H9 (cell line): ENCODE measurements at regions not wholly inside any gene's neighbourhood (a gene's known extent, or its start where the extent isn't known, plus 50 kb on each side); places are given as distances from the start of the nearest gene placed in this dataset.

ENCODE experiments used
- DNase-seq: peaks from one replicate; pipeline ENCODE4 v3.0.0-alpha.2; 2017
- H2AFZ ChIP-seq: one replicate; pipeline ENCODE4 v1.6.1; 2013; ENCODE audit warnings: mild to moderate bottlenecking, low read length, control low read depth, moderate library complexity
- H2AK5ac ChIP-seq: 2 replicates; pipeline ENCODE4 v1.6.1; 2013; ENCODE audit warnings: low read length, control low read depth, mixed read lengths; ENCODE audit not compliant: insufficient read length
- H2BK120ac ChIP-seq: one replicate; pipeline ENCODE4 v1.6.1; 2013; ENCODE audit warnings: low read depth, mild to moderate bottlenecking, low read length, control low read depth, inconsistent platforms; ENCODE audit not compliant: poor library complexity, severe bottlenecking
- H2BK12ac ChIP-seq: 2 replicates; pipeline ENCODE4 v1.6.1; 2013; ENCODE audit warnings: low read length, control low read depth, mixed read lengths, low read depth; ENCODE audit not compliant: insufficient read length
- H2BK15ac ChIP-seq: 2 replicates; pipeline ENCODE4 v1.6.1; 2013; ENCODE audit warnings: low read depth, low read length, control low read depth
- H2BK20ac ChIP-seq: one replicate; pipeline ENCODE4 v1.6.1; 2013; ENCODE audit warnings: low read depth, mild to moderate bottlenecking, low read length, control low read depth, inconsistent platforms; ENCODE audit not compliant: poor library complexity, severe bottlenecking
- H2BK5ac ChIP-seq: 2 replicates; pipeline ENCODE4 v1.6.1; 2013; ENCODE audit warnings: low read length, control low read depth, mixed read lengths; ENCODE audit not compliant: insufficient read length
- H3K14ac ChIP-seq: 2 replicates; pipeline ENCODE4 v1.6.1; 2013; ENCODE audit warnings: low read length, control low read depth; ENCODE audit not compliant: insufficient read depth
- H3K18ac ChIP-seq: 2 replicates; pipeline ENCODE4 v1.6.1; 2013; ENCODE audit warnings: low read depth, mild to moderate bottlenecking, mixed read lengths, low read length, control low read depth; ENCODE audit not compliant: insufficient read length
- H3K23ac ChIP-seq: 2 replicates; pipeline ENCODE4 v1.6.1; 2013; ENCODE audit warnings: low read length, control low read depth, mixed read lengths, low read depth; ENCODE audit not compliant: insufficient read length
- H3K23me2 ChIP-seq: 2 replicates; pipeline ENCODE4 v1.6.1; 2013; ENCODE audit warnings: low read depth, mild to moderate bottlenecking, mixed read lengths, low read length, control low read depth; ENCODE audit not compliant: insufficient read length, poor library complexity, severe bottlenecking
- H3K27ac ChIP-seq: 2 replicates; pipeline ENCODE4 v1.5.1; 2013; ENCODE audit warnings: low read length, control low read depth, mixed read lengths, low read depth; ENCODE audit not compliant: insufficient read length
- H3K27me3 ChIP-seq: 2 replicates; pipeline ENCODE4 v1.6.1; 2013; ENCODE audit warnings: low read length, control low read depth, inconsistent platforms; ENCODE audit not compliant: insufficient read depth
- H3K4ac ChIP-seq: 2 replicates; pipeline ENCODE4 v1.6.1; 2013; ENCODE audit warnings: low read depth, mild to moderate bottlenecking, control low read depth, inconsistent platforms, low read length, moderate library complexity
- H3K4me1 ChIP-seq: 2 replicates; pipeline ENCODE4 v1.6.1; 2013; ENCODE audit warnings: low read length, control low read depth, inconsistent platforms; ENCODE audit not compliant: insufficient read depth
- H3K4me2 ChIP-seq: 2 replicates; pipeline ENCODE4 v1.6.1; 2013; ENCODE audit warnings: low read length, control low read depth, mixed read lengths; ENCODE audit not compliant: insufficient read length, insufficient read depth
- H3K56ac ChIP-seq: 2 replicates; pipeline ENCODE4 v1.6.1; 2013; ENCODE audit warnings: low read depth, mild to moderate bottlenecking, mixed read lengths, low read length, control low read depth; ENCODE audit not compliant: insufficient read length
- H3K79me1 ChIP-seq: 2 replicates; pipeline ENCODE4 v1.6.1; 2013; ENCODE audit warnings: low read depth, mild to moderate bottlenecking, moderate library complexity, low read length, control low read depth, inconsistent platforms; ENCODE audit not compliant: insufficient read depth, poor library complexity, severe bottlenecking
- H3K79me2 ChIP-seq: 2 replicates; pipeline ENCODE4 v1.6.1; 2013; ENCODE audit warnings: low read length, control low read depth, inconsistent platforms; ENCODE audit not compliant: insufficient read depth
- H3K9ac ChIP-seq: 2 replicates; pipeline ENCODE4 v1.6.1; 2013; ENCODE audit warnings: low read length, control low read depth, mixed read lengths; ENCODE audit not compliant: insufficient read length; ENCODE audit errors: extremely low read depth
- H3K9me3 ChIP-seq: one replicate; pipeline ENCODE4 v1.6.1; 2013; ENCODE audit warnings: low read depth, low read length, inconsistent platforms; ENCODE audit not compliant: control insufficient read depth
- H3T11ph ChIP-seq: one replicate; pipeline ENCODE4 v1.6.1; 2013; ENCODE audit warnings: mild to moderate bottlenecking, low read length, control low read depth, inconsistent platforms
- H4K20me1 ChIP-seq: one replicate; pipeline ENCODE4 v1.6.1; 2013; ENCODE audit not compliant: control insufficient read depth, insufficient read length, insufficient read depth
- H4K5ac ChIP-seq: 2 replicates; pipeline ENCODE4 v1.6.1; 2013; ENCODE audit warnings: low read depth, mild to moderate bottlenecking, mixed read lengths, low read length, control low read depth; ENCODE audit not compliant: insufficient read length
- H4K8ac ChIP-seq: replicated peaks from 2 replicates; pipeline ENCODE4 v1.6.1; 2013; ENCODE audit warnings: low read length, control low read depth, mixed read lengths, low read depth; ENCODE audit not compliant: insufficient read length
- H4K91ac ChIP-seq: 2 replicates; pipeline ENCODE4 v1.6.1; 2013; ENCODE audit warnings: low read depth, mild to moderate bottlenecking, moderate library complexity, mixed read lengths, low read length, control low read depth; ENCODE audit not compliant: insufficient read length
- H3K27ac Mint-ChIP-seq, 3 experiments: 2 replicates in 2 of 3; 3 replicates in 1 of 3; pipeline ENCODE4 v1.8.0; 2020 to 2021; ENCODE audit warnings: mixed read lengths in 3 of 3, mild to moderate bottlenecking in 1 of 3, moderate library complexity in 1 of 3
- H3K27me3 Mint-ChIP-seq: 2 replicates; pipeline ENCODE4 v1.8.0; 2021; ENCODE audit warnings: low read depth, mild to moderate bottlenecking, moderate library complexity, mixed read lengths
- H3K36me3 Mint-ChIP-seq, 3 experiments: 2 replicates in 2 of 3; 3 replicates in 1 of 3; pipeline ENCODE4 v1.8.0; 2020 to 2021; ENCODE audit warnings: low read depth in 3 of 3, mixed read lengths in 3 of 3; ENCODE audit not compliant: insufficient read depth in 1 of 3
- H3K4me1 Mint-ChIP-seq, 2 experiments: 2 replicates each; pipeline ENCODE4 v1.8.0; 2020; ENCODE audit warnings: mixed read lengths in 2 of 2
- H3K4me3 Mint-ChIP-seq, 2 experiments: 2 replicates in 1 of 2; 3 replicates in 1 of 2; pipeline ENCODE4 v1.8.0; 2020 to 2021; ENCODE audit warnings: mild to moderate bottlenecking in 2 of 2, mixed read lengths in 2 of 2, moderate library complexity in 1 of 2
- H3K9me3 Mint-ChIP-seq, 2 experiments: 2 replicates in 1 of 2; 3 replicates in 1 of 2; pipeline ENCODE4 v1.8.0; 2020; ENCODE audit warnings: mild to moderate bottlenecking in 2 of 2, mixed read lengths in 2 of 2, moderate library complexity in 1 of 2
- WGBS: extraction: QIAGEN DNeasy Blood & Tissue Kit; methylation state at CpG from one replicate; pipeline ENCODE4 v1.1.7; 2013; ENCODE audit warnings: missing lambda C conversion rate, low lambda C conversion rate, mixed read lengths; ENCODE audit not compliant: insufficient read length; ENCODE audit errors: extremely low coverage; 5-methylcytosine and 5-hydroxymethylcytosine counted together
- TF ChIP-seq, protein P1 (sequence below): fragments of 200-600 bp; sonication (generic); conservative IDR thresholded peaks from 3 replicates; pipeline ENCODE4 v1.8.0; 2021; ENCODE audit warnings: antibody characterized with exemption, mild to moderate bottlenecking

DNA sequence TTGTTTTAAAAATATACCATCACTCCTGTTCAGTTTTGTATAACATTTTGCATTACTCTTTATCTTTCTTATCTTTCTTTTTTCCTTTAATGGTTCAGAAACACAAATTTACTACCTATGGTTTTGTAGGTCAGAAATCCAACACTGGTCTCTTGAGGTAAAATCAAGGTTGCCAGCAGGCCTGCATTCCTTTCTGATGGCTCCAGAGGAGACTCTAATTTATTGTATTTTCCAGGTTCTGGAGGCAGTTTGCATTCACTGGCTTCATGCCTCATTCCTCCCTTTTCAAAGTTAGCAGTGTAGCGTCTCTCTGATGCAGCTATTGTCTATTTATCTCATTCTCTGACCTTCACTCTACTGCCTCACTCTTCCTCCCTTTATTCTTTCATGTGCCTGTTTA, 767.4 kb downstream of the SLITRK6 start:
- no peak overlapping the region for H3K9ac ChIP-seq
- no peaks in the 10 kb centered on the region for H3K79me2 ChIP-seq
- Mint-ChIP-seq H3K27me3 (no peaks in the 10 kb centered on the region), H3K4me1 (no peaks in the 10 kb centered on the region), H3K9me3 (peaks cover 11% of the 10 kb centered on the region in 2 experiments), H3K4me3 (no peak overlapping the region), H3K27ac (no peak overlapping the region), H3K36me3 (peaks cover 6 to 15% (median 6%) of the 10 kb centered on the region in 3 experiments; a peak in 6 of 7 replicates)
- no peak overlapping the region for H2AFZ ChIP-seq
- H3K79me1 ChIP-seq = no peaks in the 10 kb centered on the region
- no peak overlapping the region for H2BK15ac ChIP-seq
- no peak overlapping the region for H3K18ac ChIP-seq
- no peak overlapping the region for H2BK5ac ChIP-seq
- no peak overlapping the region for H2BK20ac ChIP-seq
- H3K14ac ChIP-seq = no peak overlapping the region
- TF ChIP-seq, protein P1, sequence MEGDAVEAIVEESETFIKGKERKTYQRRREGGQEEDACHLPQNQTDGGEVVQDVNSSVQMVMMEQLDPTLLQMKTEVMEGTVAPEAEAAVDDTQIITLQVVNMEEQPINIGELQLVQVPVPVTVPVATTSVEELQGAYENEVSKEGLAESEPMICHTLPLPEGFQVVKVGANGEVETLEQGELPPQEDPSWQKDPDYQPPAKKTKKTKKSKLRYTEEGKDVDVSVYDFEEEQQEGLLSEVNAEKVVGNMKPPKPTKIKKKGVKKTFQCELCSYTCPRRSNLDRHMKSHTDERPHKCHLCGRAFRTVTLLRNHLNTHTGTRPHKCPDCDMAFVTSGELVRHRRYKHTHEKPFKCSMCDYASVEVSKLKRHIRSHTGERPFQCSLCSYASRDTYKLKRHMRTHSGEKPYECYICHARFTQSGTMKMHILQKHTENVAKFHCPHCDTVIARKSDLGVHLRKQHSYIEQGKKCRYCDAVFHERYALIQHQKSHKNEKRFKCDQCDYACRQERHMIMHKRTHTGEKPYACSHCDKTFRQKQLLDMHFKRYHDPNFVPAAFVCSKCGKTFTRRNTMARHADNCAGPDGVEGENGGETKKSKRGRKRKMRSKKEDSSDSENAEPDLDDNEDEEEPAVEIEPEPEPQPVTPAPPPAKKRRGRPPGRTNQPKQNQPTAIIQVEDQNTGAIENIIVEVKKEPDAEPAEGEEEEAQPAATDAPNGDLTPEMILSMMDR = no peak
- no peak overlapping the region for H4K5ac ChIP-seq
- WGBS = no CpG with 5 or more reads among the region's 1 CpG
- H3T11ph ChIP-seq = no peak overlapping the region
- no peak overlapping the region for H4K91ac ChIP-seq
- DNase-seq = no peak
- no peak overlapping the region for H3K4me2 ChIP-seq
- no peaks in the 10 kb centered on the region for H3K23me2 ChIP-seq
- peaks cover 12% of the 10 kb centered on the region for H3K9me3 ChIP-seq
- H2AK5ac ChIP-seq = no peak overlapping the region
- no peak overlapping the region for H4K8ac ChIP-seq
- no peak overlapping the region for H3K27ac ChIP-seq
- H2BK12ac ChIP-seq = no peak overlapping the region
- no peak overlapping the region for H2BK120ac ChIP-seq
- no peak overlapping the region for H3K4ac ChIP-seq
- H3K4me1 ChIP-seq = no peaks in the 10 kb centered on the region
- no peaks in the 10 kb centered on the region for H4K20me1 ChIP-seq
- no peaks in the 10 kb centered on the region for H3K27me3 ChIP-seq
- no peak overlapping the region for H3K23ac ChIP-seq
- no peak overlapping the region for H3K56ac ChIP-seq
